SU-DHL-6 (cell line): ENCODE measurements at regions not wholly inside any gene's neighbourhood (a gene's known extent, or its start where the extent isn't known, plus 50 kb on each side); places are given as distances from the start of the nearest gene placed in this dataset.

Experiments used
- CTCF ChIP-seq: fragments of 200-600 bp; sonication (generic); IDR thresholded peaks from one replicate; pipeline ENCODE4 v1.5.1; 2017; ENCODE audit warnings: antibody characterized with exemption, mild to moderate bottlenecking, low read length, moderate library complexity; ENCODE audit not compliant: insufficient read depth, poor library complexity, severe bottlenecking
- EZH2phosphoT487 ChIP-seq: fragments of 200-600 bp; sonication (generic), shearing (Covaris generic); conservative IDR thresholded peaks from 2 replicates; pipeline ENCODE4 v1.6.1; 2018; ENCODE audit warnings: mild to moderate bottlenecking, antibody characterized with exemption, low read length, moderate library complexity, mixed read lengths

- TF ChIP-seq CTCF (no peak), EZH2phosphoT487 (no peak)
These were observed 123.2 kb upstream of the LRP1B start for GRCh38 chr2:142254031-142254430.
